ENCODE measurements at regions not wholly inside any gene's neighbourhood (a gene's known extent, or its start where the extent isn't known, plus 50 kb on each side); places are given as distances from the start of the nearest gene placed in this dataset.
"Not testable (repeated sequence)": the region's sequence is repeated elsewhere in the genome, so short reads cannot be mapped to it uniquely, and the experiment has no call there.

DNA sequence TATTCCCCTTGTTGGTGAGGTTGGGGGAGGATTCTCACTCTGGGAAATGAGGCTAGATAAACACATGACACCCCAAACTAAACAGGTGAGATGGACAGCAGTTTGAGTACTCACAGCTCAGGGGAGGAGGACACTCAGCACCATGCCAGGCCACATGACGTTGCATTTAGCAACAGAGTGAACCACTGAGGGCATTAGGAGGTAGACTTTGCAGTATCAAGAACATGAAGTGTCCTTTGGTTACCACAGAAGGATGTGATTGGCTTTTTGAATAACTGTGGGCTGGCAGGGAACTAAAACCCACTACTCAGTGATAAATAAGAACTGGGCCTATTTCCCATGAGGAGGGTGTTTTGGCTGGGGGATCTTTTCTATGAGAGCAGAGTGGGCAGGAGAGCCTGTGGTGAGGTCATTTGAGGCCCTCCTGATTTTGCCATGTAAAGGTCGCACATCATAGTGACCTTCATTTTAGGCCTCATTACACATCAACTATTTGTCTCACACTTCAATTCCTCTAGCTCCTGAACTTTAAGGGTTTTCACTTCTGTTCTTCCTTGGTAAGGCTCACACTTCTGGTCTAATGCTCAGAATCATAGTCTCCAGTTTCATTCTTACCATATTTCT lies 89.8 kb upstream of the PRKD1 start:
- Histone ChIP-seq H3K27ac (no peak overlapping the region), H3K4me1 (no peaks in the 10 kb centered on the region), H3K36me3 (no peaks in the 10 kb centered on the region), H3K4me3 (no peak overlapping the region), H3K27me3 (no peaks in the 10 kb centered on the region), H3K9me3 (no peaks in the 10 kb centered on the region)
- TF ChIP-seq, protein P1, sequence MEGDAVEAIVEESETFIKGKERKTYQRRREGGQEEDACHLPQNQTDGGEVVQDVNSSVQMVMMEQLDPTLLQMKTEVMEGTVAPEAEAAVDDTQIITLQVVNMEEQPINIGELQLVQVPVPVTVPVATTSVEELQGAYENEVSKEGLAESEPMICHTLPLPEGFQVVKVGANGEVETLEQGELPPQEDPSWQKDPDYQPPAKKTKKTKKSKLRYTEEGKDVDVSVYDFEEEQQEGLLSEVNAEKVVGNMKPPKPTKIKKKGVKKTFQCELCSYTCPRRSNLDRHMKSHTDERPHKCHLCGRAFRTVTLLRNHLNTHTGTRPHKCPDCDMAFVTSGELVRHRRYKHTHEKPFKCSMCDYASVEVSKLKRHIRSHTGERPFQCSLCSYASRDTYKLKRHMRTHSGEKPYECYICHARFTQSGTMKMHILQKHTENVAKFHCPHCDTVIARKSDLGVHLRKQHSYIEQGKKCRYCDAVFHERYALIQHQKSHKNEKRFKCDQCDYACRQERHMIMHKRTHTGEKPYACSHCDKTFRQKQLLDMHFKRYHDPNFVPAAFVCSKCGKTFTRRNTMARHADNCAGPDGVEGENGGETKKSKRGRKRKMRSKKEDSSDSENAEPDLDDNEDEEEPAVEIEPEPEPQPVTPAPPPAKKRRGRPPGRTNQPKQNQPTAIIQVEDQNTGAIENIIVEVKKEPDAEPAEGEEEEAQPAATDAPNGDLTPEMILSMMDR (IDR thresholded peaks at IDR 0.05): no peak
- TF ChIP-seq POLR2A (IDR thresholded peaks at IDR 0.05): no peak
- WGBS, 2 donors: 60 to 88% methylated on average over 2 of the region's 2 CpGs
- intact Hi-C loops (cut with DNase I): no loop called here
- no peak for DNase-seq

DNA sequence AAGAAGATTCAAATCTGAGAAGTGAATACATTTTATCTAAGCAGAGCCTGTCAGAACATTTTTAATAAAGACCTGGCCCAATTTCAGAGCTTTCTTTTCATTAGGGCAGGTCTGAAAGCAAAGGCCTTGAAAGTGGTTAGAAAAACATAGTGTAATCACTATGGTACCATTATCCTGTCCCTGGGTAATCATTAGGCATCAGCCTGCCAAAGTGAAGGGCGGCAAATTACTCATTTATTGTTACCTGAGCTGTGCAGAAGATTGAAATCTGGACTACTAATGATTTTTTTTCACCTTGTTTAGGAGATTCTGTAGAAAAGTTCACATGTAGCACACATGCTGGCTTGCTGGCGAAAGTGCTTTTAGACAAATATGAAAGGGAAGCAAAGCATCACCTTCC lies 92.6 kb upstream of the PRKD1 start:
- no peak overlapping the region for H3K4me3 ChIP-seq
- H3K4me1 ChIP-seq: no peaks in the 10 kb centered on the region
- TF ChIP-seq, protein P1 (IDR thresholded peaks at IDR 0.05): no peak
- no peak for TF ChIP-seq POLR2A (IDR thresholded peaks at IDR 0.05)
- no peak for DNase-seq
- H3K9me3 ChIP-seq: no peaks in the 10 kb centered on the region
- intact Hi-C loops (cut with DNase I): no loop called here
- 30 to 33% methylated on average over 2 of the region's 2 CpGs for WGBS, 2 donors
- H3K27ac ChIP-seq: no peak overlapping the region
- H3K36me3 ChIP-seq: no peaks in the 10 kb centered on the region
- no peaks in the 10 kb centered on the region for H3K27me3 ChIP-seq

DNA sequence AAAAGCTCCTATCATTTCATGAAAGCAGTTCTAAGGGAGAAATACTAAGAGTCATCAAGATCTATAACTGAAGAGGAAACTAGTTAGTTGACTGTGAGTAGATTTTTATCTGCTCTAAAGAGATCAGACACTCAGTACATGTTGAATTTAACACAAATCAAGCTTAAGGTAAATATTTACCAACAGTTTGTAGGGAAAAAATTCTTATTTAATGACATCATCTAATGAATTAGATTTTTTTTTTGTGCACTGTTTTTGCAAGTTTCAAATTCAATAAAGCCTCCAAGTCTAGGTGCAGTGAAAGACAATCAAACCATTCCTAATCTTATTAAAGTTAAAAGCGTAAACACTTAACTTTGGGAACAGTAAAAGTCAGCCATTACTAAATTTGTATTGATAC lies 93.0 kb upstream of the PRKD1 start:
- Histone ChIP-seq H3K27ac (no peak overlapping the region), H3K27me3 (no peaks in the 10 kb centered on the region), H3K4me3 (no peak overlapping the region), H3K4me1 (no peaks in the 10 kb centered on the region), H3K9me3 (no peaks in the 10 kb centered on the region), H3K36me3 (no peaks in the 10 kb centered on the region)
- TF ChIP-seq, protein P1 (IDR thresholded peaks at IDR 0.05): no peak
- TF ChIP-seq POLR2A (IDR thresholded peaks at IDR 0.05): no peak
- WGBS, 2 donors: 82 to 86% methylated on average over 1 of the region's 1 CpG
- DNase-seq: no peak
- intact Hi-C loops (cut with DNase I): no loop called here

DNA sequence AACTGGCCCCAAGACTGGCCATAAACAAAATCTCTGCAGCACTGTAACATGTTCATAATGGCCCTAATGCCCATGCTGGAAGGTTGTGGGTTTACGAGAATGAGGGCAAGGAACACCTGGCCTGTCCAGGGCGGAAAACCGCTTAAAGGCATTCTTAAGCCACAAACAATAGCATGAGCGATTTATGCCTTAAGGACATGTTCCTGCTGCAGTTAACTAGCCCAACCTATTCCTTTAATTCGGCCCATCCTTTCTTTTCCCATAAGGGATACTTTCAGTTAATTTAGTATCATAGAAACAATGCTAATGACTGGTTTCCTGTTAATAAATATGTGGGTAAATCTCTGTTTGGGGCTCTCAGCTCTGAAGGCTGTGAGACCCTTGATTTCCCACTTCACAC lies 95.7 kb upstream of the PRKD1 start:
- intact Hi-C loops (cut with DNase I); H3K9me3 ChIP-seq; H3K27ac ChIP-seq; H3K4me3 ChIP-seq; H3K27me3 ChIP-seq; H3K36me3 ChIP-seq; H3K4me1 ChIP-seq; DNase-seq: not testable (repeated sequence)
- 84 to 88% methylated on average over 5 of the region's 5 CpGs for WGBS, 2 donors

DNA sequence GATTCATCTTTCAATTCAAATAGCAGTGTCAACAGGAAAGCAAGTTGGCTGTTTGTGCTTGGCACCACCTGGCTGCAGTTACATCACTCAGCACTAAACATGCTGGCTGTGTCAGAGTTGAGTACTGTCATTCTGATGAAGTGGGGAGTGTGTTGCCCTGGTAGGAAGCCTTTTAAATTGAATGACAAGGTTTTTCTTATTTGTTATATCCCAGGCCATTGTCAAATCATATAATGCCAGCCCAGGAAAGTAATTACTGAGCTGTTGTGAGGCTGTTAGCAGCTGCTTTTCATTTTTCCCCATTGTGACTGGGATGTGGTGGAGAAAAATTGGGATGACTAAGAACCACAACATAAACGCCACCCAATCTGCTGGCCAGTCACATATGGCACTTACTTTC lies 106.5 kb upstream of the PRKD1 start:
- intact Hi-C loops (cut with DNase I): no loop called here
- H3K4me3 ChIP-seq: no peak overlapping the region
- H3K27ac ChIP-seq: no peak overlapping the region
- no peaks in the 10 kb centered on the region for H3K36me3 ChIP-seq
- DNase-seq: no peak
- H3K27me3 ChIP-seq: no peaks in the 10 kb centered on the region
- H3K9me3 ChIP-seq: no peaks in the 10 kb centered on the region
- TF ChIP-seq POLR2A (IDR thresholded peaks at IDR 0.05): no peak
- TF ChIP-seq, protein P1 (IDR thresholded peaks at IDR 0.05): no peak
- 55 to 75% methylated on average over 1 of the region's 1 CpG for WGBS, 2 donors
- no peaks in the 10 kb centered on the region for H3K4me1 ChIP-seq

DNA sequence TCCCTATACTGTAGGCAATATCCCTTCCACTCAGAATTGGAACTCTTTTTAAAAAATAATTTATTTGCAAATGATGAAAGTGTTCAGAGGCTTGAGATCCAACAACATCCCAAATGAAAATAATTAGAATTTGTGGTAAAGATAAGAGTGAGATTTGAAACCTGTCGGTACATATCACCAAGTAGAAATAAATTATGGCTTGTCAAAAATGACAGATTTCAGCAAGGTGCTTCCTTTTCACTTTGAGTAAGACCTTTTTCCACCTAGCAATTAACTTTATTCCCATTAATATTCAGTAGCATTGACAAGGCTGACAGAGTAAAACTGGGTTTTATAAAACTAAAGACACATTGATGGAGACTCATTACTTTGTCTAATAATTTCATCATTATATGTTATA lies 107.7 kb upstream of the PRKD1 start:
- DNase-seq: no peak
- TF ChIP-seq POLR2A (IDR thresholded peaks at IDR 0.05): no peak
- TF ChIP-seq, protein P1 (IDR thresholded peaks at IDR 0.05): no peak
- intact Hi-C loops (cut with DNase I): no loop called here
- H3K27ac ChIP-seq: no peak overlapping the region
- H3K9me3 ChIP-seq: no peaks in the 10 kb centered on the region
- H3K4me1 ChIP-seq: no peaks in the 10 kb centered on the region
- H3K36me3 ChIP-seq: no peaks in the 10 kb centered on the region
- no peaks in the 10 kb centered on the region for H3K27me3 ChIP-seq
- H3K4me3 ChIP-seq: no peak overlapping the region
- 64 to 71% methylated on average over 1 of the region's 1 CpG for WGBS, 2 donors

All from esophagus squamous epithelium (tissue), 5 donors.